T-helper 17 cell (primary cell): ENCODE measurements at regions not wholly inside any gene's neighbourhood (a gene's known extent, or its start where the extent isn't known, plus 50 kb on each side); places are given as distances from the start of the nearest gene placed in this dataset.

ENCODE experiments used
- ATAC-seq: fragments of 150-1000 bp; cut with Tn5 transposase; 2 replicates; pipeline ENCODE4 v1.10.0; 2021; ENCODE audit warnings: mild to moderate bottlenecking, moderate library complexity
- DNase-seq, 3 donors: peaks; one replicate each; pipeline versions ENCODE4 v3.0.0 to v3.0.0-alpha.2; 2020 to 2021
- H3K9me3 ChIP-seq: one replicate; pipeline ENCODE4 v1.7.0; 2013; ENCODE audit warnings: low read length, mild to moderate bottlenecking; ENCODE audit not compliant: control insufficient read depth, poor library complexity, severe bottlenecking
- H3K27ac Mint-ChIP-seq: one replicate; pipeline ENCODE4 v1.8.0; 2022; ENCODE audit warnings: mild to moderate bottlenecking, moderate library complexity, mixed read lengths
- H3K27me3 Mint-ChIP-seq: one replicate; pipeline ENCODE4 v1.8.0; 2022; ENCODE audit warnings: mixed read lengths
- H3K36me3 Mint-ChIP-seq: one replicate; pipeline ENCODE4 v1.8.0; 2022; ENCODE audit warnings: low read depth, mixed read lengths
- H3K4me1 Mint-ChIP-seq: one replicate; pipeline ENCODE4 v1.8.0; 2022; ENCODE audit warnings: mild to moderate bottlenecking, mixed read lengths
- H3K4me3 Mint-ChIP-seq: one replicate; pipeline ENCODE4 v1.8.0; 2022; ENCODE audit warnings: mild to moderate bottlenecking, moderate library complexity, mixed read lengths

DNA sequence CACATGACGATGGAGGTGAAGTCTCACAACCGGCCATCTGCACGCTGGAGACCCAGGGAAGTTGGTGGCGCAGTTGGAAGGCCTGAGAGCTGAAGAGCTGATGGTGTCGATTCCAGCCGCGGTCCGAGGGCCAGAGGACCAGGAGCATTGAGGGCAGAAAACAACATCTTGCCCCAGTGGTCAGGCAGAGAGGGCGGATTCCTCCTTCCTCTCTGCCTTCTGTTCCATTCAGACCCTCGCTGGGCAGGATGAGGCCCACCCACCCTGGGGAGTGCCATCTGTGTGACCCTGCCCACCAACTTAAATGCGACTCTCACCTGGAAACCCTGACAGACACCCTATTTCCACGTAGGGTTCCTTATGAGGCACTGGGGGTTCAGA, 120.7 kb upstream of the PMEPA1 start:
- DNase-seq: no peak
- peaks cover 16% of the 10 kb centered on the region for H3K27me3 Mint-ChIP-seq
- no peaks in the 10 kb centered on the region for H3K9me3 ChIP-seq
- no peak for ATAC-seq
- H3K4me1 Mint-ChIP-seq: no peaks in the 10 kb centered on the region
- H3K27ac Mint-ChIP-seq: no peak overlapping the region
- H3K4me3 Mint-ChIP-seq: no peak overlapping the region
- H3K36me3 Mint-ChIP-seq: no peaks in the 10 kb centered on the region

DNA sequence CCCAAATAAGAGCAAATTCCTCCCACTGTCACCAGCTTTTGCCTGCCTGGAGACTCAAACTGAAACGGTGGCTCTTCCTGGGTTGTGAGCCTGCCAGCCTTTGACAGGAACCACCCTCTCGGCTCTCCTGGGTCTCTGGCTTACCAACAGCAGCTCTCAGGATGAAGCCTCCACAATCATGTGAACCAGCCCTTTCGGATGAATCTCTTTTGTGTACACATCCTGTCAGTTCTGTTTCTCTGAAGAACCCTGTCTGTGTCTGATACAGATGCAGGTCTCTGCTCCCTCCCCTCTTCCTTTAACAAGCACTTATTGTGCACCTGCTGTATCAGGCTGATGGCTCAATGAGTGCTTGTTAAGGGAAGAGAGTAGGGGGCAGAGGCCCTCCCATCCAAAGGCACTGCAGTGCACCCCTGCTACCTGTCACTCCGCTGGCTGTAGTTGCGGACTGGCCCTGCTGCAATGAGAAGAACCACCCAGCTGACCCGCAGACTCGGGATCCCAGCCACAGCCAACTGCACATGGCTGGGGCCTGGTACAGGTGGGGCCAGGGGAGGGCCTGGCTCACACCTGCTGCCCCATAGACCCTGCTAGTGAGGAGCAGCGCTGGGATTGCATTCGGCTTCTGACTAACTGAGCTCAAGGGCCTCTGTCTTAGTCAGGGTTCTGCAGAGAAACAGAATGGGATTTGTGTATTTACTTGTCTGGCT, 120.1 kb upstream of the PMEPA1 start:
- H3K9me3 ChIP-seq: no peaks in the 10 kb centered on the region
- Mint-ChIP-seq H3K36me3 (no peaks in the 10 kb centered on the region), H3K27ac (no peak overlapping the region), H3K27me3 (peaks cover 14% of the 10 kb centered on the region), H3K4me1 (no peaks in the 10 kb centered on the region), H3K4me3 (no peak overlapping the region)
- no peak for ATAC-seq
- no peak for DNase-seq

DNA sequence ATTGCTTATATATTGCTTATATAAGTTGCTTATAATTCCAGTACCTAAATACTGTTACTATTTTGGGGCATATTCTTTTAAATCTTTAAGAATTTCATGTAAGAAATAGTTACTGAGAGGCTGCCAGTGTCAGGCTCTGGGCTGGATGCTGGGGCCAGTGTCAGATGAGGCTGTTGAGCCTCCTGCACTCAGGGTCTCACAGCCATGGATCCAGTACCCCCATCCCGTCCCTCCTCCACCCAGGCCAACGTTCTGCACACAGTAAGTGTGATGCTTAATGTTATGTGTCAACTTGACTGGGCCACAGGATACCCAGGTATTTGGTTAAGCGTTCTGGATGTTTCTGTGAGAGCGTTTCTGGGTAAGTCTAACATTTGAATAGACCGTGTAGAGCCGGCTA, 119.5 kb upstream of the PMEPA1 start:
- no peak overlapping the region for H3K4me3 Mint-ChIP-seq
- DNase-seq (no peak), ATAC-seq (no peak)
- no peak overlapping the region for H3K27ac Mint-ChIP-seq
- H3K36me3 Mint-ChIP-seq: no peaks in the 10 kb centered on the region
- peaks cover 14% of the 10 kb centered on the region for H3K27me3 Mint-ChIP-seq
- H3K9me3 ChIP-seq: no peaks in the 10 kb centered on the region
- H3K4me1 Mint-ChIP-seq: no peaks in the 10 kb centered on the region

DNA sequence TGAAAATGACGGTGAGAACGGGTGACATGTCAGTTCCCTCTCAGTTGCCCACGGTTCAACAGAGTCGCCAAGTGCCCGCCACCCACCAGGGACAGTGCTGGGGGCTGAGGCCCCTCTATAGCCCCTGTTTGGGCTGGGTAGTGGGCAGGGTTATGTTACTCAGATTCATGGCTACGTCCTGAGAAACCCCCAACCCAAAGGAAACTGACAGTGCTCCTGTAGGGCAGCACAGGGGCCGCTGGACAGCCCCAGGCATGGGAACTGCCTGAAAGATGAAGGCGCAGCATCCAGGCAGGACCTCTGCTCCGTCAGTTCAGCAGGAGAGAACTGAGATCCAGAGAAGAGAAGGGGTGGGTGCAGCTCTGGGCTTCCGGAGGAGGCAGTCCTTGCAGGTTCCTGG, 118.9 kb upstream of the PMEPA1 start:
- ATAC-seq: no peak
- H3K9me3 ChIP-seq: no peaks in the 10 kb centered on the region
- Mint-ChIP-seq H3K36me3 (no peaks in the 10 kb centered on the region), H3K27ac (no peak overlapping the region), H3K4me3 (no peak overlapping the region), H3K27me3 (peaks cover 16% of the 10 kb centered on the region), H3K4me1 (no peaks in the 10 kb centered on the region)
- no peak for DNase-seq

DNA sequence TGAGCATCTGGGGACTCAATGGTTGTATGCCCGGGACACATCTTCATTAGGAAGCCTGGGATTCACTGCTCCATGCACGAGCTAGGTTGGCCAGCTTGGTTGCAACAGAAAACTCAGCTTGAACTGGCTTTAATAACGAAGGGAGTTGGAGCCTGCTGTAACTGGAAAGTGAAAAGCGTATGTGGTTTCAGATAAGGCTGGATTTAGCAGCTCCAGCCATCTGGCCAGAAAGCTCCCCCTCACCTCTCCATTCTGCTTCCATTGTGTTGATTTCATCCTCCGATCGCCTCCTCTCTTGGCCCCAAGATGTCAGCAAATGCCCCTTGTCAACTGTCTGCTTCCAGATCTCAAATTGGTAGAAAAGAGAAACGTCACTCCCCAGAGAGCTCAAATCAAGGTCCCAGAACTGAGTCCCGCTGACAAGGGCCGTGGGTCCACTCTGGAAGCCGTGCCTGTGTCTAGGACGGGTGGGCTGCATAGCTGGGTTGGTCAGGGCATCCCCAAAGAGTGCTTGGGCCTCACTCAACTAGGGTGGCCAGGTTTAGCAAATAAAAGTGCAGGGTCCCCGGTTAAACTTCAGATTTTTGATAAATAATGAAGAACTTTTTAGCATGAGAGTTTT, 117.0 kb upstream of the PMEPA1 start:
- DNase-seq: no peak
- H3K36me3 Mint-ChIP-seq: no peaks in the 10 kb centered on the region
- ATAC-seq: no peak

DNA sequence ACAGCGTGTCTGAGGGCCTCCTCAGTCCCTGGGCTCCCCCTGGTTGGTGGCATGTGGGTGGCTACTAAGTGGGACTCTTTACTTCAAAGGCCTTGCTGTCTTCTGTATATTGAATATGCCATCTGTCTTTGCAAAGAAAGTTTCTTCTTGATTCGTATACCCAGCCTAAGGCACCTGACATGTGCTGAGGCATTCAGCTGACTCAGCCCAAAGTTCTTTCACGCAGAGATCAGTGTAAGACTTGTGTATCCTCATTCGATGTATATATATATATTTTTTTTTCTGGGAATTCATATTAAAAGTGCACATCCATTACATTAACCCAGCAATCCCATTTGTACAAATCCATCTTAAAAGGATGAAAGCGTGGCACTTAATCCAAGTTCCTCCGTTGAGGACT, 115.1 kb upstream of the PMEPA1 start:
- DNase-seq (no peak), ATAC-seq (no peak)
- Mint-ChIP-seq H3K27ac (no peak overlapping the region), H3K4me3 (no peak overlapping the region), H3K27me3 (peaks cover 44% of the 10 kb centered on the region), H3K36me3 (no peaks in the 10 kb centered on the region), H3K4me1 (no peaks in the 10 kb centered on the region)
- H3K9me3 ChIP-seq: no peaks in the 10 kb centered on the region

More for the DNA sequence above, 117.0 kb upstream of the PMEPA1 start:
- H3K27ac Mint-ChIP-seq: no peak overlapping the region
- H3K27me3 Mint-ChIP-seq: peaks cover 25% of the 10 kb centered on the region
- no peaks in the 10 kb centered on the region for H3K9me3 ChIP-seq
- H3K4me1 Mint-ChIP-seq: no peaks in the 10 kb centered on the region
- H3K4me3 Mint-ChIP-seq: no peak overlapping the region

DNA sequence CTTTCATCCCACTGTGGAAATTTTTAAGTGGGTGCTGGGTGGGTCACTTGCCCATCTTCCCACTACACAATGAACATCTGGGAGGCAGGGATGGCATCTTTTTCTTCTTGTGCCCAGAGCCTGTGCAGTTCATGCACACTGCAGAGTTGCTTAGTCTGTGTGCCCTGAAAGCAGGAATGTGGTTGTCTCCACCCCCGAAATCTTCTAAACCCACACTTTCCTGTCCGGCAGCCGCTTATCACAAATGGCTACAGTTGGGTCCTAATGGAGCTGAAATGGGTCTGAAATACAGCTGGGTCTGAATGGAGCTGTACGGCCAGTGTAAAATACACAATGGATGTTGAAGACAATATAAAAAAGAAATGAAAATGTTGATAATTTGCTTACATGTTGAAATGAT, 112.1 kb upstream of the PMEPA1 start:
- no peak for ATAC-seq
- no peaks in the 10 kb centered on the region for H3K9me3 ChIP-seq
- peaks cover 68% of the 10 kb centered on the region for H3K27me3 Mint-ChIP-seq
- no peak for DNase-seq
- H3K36me3 Mint-ChIP-seq: no peaks in the 10 kb centered on the region
- H3K4me3 Mint-ChIP-seq: no peak overlapping the region
- H3K27ac Mint-ChIP-seq: no peak overlapping the region
- no peaks in the 10 kb centered on the region for H3K4me1 Mint-ChIP-seq

DNA sequence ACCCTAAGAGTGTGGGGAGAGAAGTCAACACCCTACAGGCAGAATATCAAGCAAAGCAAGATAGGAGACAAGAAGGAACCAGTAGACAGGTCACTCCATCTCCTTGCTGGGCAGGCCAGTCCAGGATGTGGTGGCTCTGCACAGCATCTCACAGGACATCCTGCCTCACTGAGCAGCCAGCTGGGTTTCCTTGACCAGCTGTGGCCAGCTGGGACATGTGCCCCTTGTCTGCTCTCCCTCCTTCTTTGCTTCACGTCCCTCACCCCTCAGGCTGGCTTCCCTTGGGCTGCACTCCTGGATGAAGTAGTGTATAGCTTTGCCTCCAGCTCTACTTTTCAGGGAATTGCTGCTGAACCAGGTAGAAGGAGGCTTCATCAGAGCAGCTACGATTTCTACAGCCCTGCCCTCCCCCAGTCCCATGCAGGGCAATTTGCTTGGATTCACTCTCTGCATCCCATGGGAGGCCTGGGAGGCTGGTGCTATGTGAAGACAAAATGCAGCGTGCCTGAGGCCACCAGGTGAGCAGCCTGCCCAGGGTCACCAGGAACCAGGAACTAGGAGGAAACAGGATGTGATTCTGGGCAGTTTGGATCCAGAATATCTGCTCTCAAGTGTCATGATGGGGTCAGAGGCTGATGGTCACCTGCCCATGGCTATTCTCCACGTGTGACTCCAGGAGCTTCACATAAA, 110.0 kb upstream of the PMEPA1 start:
- no peak overlapping the region for H3K4me3 Mint-ChIP-seq
- no peak overlapping the region for H3K27ac Mint-ChIP-seq
- no peaks in the 10 kb centered on the region for H3K9me3 ChIP-seq
- peaks cover 60% of the 10 kb centered on the region for H3K27me3 Mint-ChIP-seq
- no peaks in the 10 kb centered on the region for H3K36me3 Mint-ChIP-seq
- DNase-seq (no peak), ATAC-seq (no peak)
- no peaks in the 10 kb centered on the region for H3K4me1 Mint-ChIP-seq

DNA sequence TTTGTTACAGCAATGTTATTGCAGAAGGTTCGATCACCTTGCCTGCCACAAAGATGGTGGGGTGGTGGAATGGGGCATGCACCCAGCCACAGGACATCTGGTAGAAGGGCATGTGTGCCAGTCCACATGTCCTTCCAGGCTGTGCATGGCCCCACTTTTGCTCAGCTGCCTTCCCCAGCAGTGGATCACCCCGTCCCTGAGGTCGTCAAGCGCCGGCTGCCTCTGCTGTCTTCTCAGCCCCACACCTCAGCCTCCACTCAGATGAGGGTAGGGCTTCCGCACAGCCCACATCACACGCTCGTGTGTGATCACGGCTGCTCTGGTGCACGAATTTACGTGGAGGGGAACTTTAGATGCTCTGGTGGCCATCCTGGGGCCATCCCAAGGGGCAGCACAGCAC, 109.5 kb upstream of the PMEPA1 start:
- Mint-ChIP-seq H3K27me3 (peaks cover 55% of the 10 kb centered on the region), H3K4me1 (no peaks in the 10 kb centered on the region), H3K27ac (no peak overlapping the region), H3K4me3 (no peak overlapping the region), H3K36me3 (no peaks in the 10 kb centered on the region)
- H3K9me3 ChIP-seq: no peaks in the 10 kb centered on the region
- no peak for DNase-seq
- no peak for ATAC-seq

DNA sequence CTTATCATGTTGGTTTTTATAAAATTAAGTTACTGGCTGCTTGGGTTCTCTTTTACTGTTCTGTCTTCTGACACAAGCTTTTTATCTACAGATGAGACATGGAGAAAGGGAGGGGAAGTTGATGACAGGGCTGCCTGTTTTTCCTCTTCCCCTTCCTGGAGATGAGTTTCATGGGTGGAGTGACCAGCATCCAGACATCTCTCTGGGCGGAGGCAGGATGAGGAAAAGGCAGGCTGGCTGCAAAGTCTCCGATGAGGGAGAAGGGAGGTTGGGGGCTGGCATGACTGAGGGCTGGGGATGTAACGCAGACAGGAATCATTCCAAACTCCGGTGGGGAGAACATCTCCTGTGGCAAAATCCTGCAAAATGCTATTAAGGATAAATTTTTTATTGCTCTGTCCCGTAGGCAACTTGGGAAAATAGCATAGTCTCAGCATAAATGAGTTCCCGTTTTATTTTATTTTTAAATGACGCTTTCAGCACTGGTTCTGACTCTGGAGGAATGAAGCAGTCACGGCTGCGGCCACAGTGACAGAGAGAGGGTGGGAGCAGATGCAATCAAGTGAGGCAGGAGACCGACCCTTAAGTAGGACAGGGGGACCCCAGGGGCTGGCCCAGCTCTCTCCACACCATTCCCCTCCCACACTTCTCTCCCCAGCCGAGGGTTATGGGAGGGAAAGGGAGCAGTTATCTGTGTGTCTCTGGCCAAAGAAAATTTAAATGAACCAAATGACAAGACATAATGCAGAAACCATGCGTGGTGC, 108.8 kb upstream of the PMEPA1 start:
- peaks cover 53% of the 10 kb centered on the region for H3K27me3 Mint-ChIP-seq
- ATAC-seq (no peak), DNase-seq (no peak)
- H3K36me3 Mint-ChIP-seq: no peaks in the 10 kb centered on the region
- H3K4me1 Mint-ChIP-seq: no peaks in the 10 kb centered on the region
- H3K4me3 Mint-ChIP-seq: no peak overlapping the region
- no peaks in the 10 kb centered on the region for H3K9me3 ChIP-seq
- no peak overlapping the region for H3K27ac Mint-ChIP-seq

DNA sequence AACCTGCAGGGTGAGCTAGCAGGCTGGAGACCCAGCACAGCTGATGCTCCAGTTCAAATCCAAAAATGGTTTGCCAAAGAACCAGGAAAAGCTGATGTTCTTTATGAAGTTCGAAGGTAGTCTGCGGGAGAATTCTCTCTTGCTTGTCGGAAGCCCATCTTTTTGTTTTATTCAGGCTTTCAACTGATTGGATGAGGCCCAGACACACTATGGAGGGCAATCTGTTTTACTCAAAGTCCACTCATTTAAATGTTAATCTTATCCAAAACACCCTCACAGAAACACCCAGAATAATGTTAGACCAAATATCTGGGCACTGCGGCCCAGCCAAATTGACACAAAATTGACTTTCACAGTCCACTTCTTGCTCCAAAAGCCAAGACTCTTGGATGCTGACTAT, 105.6 kb upstream of the PMEPA1 start:
- H3K4me3 Mint-ChIP-seq: no peak overlapping the region
- H3K9me3 ChIP-seq: no peaks in the 10 kb centered on the region
- H3K27ac Mint-ChIP-seq: no peak overlapping the region
- H3K36me3 Mint-ChIP-seq: no peaks in the 10 kb centered on the region
- H3K27me3 Mint-ChIP-seq: peaks cover 41% of the 10 kb centered on the region
- no peaks in the 10 kb centered on the region for H3K4me1 Mint-ChIP-seq
- no peak for ATAC-seq
- DNase-seq: no peak

DNA sequence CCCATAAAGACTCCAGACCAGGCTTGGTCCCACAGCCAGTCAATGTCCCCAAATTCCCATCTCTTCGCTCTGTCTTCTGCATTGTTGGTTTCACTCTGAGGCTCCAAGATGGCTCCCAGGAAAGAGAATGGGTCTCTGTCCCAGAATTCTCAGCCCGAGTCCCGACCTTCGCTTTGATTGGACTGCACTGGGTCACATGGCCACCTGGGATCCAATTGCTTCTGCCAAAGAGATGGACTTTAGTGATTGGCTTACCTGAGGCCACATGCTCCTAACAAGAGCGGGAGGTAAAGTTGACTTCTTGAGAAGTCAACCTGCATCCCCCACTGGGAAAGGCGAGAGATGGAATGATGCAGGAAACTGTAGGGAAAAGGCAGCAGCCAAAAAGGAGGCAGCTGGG, 104.7 kb upstream of the PMEPA1 start:
- no peaks in the 10 kb centered on the region for H3K4me1 Mint-ChIP-seq
- no peaks in the 10 kb centered on the region for H3K36me3 Mint-ChIP-seq
- no peak overlapping the region for H3K27ac Mint-ChIP-seq
- peaks cover 32% of the 10 kb centered on the region for H3K27me3 Mint-ChIP-seq
- H3K9me3 ChIP-seq: no peaks in the 10 kb centered on the region
- ATAC-seq (no peak), DNase-seq (no peak)
- no peak overlapping the region for H3K4me3 Mint-ChIP-seq

DNA sequence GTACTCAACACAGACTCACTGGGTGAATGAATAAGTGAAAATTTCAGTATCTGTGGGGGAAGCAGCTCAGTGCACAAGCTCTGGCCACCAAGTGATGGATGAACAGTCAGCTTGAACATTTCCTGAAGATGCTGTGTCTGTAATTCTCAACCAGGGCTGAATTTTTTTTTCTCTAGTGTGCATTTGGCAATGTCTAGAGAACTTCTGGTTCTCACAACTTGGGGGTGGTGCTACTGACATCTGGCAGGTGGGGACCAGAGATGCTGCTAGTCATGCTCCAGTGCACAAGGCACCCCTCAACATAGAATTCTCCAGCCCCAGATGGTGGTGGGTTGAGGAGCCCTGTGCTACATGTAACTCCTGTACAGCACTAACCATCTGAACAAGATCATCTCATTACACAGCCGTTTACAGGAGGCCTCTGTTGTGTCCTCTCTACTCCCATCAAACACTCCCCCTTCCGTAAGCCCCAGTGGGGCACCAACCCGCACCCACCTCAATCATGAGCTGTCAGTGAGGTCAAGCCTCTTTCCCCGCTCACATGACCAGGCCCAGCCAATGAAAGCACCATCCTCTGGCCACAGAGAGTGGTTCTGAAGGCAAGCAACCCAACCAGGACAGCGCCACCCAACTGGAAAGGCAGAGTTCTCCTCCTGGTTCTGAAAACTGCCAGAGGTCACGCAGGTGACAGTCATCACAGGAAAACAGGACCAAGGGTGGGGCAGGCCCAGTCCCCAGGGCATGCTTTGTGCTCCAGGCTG, 103.9 kb upstream of the PMEPA1 start:
- ATAC-seq: no peak
- no peak for DNase-seq
- no peak overlapping the region for H3K27ac Mint-ChIP-seq

More for the DNA sequence above, 103.9 kb upstream of the PMEPA1 start:
- H3K36me3 Mint-ChIP-seq: no peaks in the 10 kb centered on the region
- H3K27me3 Mint-ChIP-seq: peaks cover 23% of the 10 kb centered on the region
- no peaks in the 10 kb centered on the region for H3K4me1 Mint-ChIP-seq
- no peaks in the 10 kb centered on the region for H3K9me3 ChIP-seq
- no peak overlapping the region for H3K4me3 Mint-ChIP-seq
